SK-N-DZ (cell line): ENCODE measurements at regions not wholly inside any gene's neighbourhood (a gene's known extent, or its start where the extent isn't known, plus 50 kb on each side); places are given as distances from the start of the nearest gene placed in this dataset.
"Not testable (repeated sequence)": the region's sequence is repeated elsewhere in the genome, so short reads cannot be mapped to it uniquely, and the experiment has no call there.

Source experiments
- DNase-seq: peaks from one replicate; pipeline ENCODE4 v3.0.0-alpha.2; 2015; ENCODE audit warnings: low spot score

DNA sequence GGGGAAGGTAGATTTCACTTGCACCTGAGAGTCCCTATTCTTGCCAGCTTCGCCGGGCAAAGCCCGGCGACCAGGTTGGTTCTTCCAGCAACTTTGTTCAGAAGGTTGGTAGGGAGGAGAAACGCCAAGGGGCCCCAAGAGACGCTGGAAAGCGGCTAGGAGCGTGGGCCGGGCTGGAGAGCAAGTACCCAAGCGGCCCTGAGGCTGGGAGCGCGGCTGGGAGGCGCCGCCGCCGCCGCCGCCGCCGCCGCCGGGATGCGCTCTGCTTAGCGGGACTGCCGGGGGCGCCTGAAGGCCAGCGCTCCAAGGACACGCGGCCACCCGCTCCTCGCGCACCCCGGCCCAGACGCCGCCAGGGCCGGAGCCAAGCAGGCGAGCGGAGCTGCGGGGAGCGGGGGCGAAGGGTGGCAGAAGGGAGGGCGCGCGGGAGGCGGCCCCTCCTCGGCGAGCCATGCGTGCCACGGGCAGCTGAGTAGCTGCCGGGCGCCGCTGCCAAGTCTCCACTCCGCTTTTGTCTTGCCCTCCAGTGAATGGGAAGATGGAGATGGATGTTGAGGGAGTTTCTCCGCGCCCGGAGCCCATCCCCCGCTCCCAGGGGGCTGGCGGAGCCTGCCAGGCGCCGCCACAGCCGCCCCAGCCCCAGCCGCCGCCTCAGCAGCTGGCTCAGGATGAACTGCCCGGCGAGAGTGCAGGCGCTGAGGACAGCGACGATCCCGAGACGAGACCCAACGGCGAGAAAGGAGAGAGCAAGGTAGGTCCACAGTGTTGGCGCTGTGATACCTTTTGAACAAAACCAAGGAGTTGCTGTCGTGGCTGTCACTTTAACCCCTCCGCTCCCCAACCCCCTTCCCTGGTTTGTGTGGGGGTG lies 227.4 kb upstream of the AZI2 start:
- peak; percentile 79 for DNase-seq

DNA sequence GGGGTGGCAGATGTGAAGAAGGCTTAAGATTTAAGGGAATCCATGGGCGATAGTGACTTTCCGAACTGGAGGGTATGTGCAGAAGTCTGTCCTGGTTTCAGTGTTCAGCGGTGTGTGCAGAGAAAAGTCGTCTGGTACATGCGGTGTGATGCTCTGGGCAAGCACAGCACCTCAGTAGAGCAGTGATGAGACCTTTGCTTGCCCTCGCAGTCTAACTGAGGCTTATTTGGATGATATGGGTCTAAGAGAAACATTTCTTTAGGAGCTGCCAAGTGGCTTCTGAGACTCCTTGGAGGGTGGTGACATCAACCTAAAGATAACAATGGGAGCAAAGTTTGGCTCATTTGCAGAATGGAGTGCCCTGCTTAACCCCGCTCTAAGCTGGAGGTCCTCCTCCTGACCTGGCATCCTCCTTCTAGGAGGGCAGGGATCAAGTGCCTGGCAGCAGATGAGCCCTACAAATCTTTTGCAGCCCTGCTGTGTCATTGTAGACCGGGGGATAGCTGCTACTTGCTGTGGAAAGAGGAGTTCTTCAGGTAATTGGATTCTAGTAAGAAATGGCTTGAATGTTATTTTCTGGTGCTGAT lies 228.1 kb upstream of the AZI2 start:
- peak; percentile 60 for DNase-seq

DNA sequence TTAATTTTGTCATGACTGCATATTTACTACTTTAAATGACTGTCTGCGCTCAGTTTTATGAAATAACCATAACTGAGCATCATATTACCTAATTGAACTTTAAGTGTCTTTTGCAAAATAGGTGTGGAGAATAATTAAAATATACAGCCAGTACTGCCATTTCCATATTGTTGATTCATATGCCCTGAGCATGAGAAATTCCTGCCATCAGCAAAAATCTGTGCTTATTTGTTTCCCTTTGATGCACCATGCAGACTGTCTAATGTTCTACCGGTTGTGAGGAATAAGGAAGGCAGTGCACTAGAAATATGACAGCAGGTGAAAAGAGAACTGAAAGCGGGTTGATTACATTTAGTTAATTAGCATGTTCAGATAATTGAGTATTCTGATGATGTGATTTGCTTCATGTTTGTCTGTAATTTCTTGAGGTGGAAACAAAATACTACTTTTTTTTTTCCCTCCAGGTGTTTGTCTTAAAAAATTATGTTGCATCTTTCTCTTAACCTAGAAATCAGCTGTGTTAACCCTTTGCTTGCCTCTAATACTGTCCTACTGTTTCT lies 229.4 kb upstream of the AZI2 start:
- peak; percentile 22 for DNase-seq

GRCh38 chr3:28586325-28586724 lies 237.7 kb upstream of the AZI2 start:
- DNase-seq = no peak

DNA sequence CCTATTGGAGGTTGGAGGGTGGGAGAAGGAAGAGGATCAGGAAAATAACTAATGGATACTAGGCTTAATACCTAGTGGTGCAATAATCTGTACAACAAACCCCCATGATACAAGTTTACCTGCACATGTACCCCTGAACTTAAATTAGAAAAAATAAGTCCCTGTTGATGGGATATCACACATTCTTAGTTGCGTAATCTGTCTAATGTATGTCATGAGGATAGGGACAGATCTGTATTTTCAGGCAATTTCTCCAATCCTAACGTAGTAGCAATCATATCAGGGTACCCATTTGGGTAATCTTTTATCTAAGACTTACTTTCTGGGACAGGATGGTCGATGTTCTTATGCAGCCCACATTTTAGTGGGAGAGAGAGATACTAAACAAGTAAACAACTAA lies 239.1 kb upstream of the AZI2 start:
- DNase-seq = no peak

GRCh38 chr3:28590216-28590615 lies 241.6 kb upstream of the AZI2 start:
- no peak for DNase-seq

DNA sequence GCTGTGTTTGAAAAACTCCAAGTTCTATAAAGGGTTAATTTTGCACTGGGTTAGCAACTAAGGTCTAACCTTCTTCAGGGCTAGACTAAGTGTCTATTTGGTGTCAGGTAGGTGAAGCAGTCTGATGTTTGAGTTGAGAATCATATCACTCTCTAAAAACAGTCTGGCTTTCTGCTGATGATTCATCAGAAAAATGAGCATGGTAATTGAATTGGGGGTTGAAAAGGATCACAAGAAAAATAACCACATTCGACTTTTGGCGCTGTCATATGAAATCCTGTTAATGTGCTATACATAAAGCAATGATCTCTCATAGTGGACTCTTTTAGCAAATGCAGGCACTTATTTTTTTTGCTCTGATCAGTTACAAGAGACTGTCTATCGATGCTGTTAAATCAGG lies 242.2 kb upstream of the AZI2 start:
- DNase-seq = peak; percentile 88

DNA sequence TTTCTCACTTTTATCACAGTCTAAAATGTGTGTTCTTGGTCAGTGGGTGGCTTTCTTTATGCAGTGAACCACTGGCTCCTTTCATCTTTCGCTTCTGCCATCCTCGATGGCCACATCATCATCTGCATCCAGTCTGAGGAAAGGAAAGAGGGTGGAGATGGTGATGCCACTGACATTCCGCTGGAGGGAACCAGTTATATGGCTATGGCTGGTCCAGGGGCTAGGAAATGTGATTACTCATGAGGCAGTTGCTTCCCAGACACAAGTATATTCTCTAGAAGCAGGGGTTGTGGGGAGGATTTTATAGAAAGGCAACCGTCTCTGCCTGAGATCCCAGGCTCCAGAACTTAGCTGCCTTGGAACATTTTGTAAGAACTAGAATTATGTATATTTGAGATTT lies 246.7 kb upstream of the AZI2 start:
- DNase-seq = peak; percentile 74

GRCh38 chr3:28597452-28597851 lies 248.8 kb upstream of the AZI2 start:
- DNase-seq = no peak

GRCh38 chr3:28598165-28598564 lies 249.5 kb upstream of the AZI2 start:
- no peak for DNase-seq

DNA sequence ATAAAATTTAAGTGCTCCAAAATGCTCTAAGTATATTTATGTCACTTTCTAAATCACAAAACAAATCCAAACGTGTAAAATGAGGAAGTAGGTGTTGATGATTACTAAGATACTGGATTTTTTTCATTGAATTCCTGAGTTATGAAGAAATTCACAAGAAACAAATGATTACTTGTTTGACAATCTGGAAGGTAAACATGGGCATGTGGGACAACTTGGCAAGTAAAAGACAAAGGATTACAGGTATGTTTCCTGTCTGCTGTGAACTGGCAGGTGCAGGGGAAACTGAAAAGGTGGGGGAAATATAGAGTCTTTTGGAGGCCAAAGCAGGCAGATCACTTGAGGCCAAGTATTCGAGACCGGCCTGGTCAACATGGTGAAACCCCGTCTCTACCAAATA lies 252.7 kb upstream of the AZI2 start:
- no peak for DNase-seq

DNA sequence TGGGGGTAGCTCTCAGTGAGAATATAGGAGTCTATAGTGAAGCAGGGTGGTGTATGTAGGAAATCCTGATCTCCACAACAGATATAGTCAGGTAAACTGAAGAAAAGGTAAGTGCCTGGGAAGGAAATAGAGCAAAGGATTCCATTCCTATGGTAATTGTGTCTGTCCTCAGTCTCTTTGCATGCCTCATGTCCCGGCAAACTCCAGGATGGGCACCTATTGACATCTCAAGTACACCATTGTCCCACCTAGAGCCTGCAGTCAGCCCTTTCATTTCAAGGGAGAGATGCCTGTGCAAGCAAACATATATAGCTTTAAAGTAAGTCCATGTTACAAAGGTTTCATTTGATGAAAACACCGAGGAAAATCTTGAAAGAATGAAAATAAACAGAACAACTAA lies 257.7 kb upstream of the AZI2 start:
- no peak for DNase-seq

- no peak for DNase-seq
Observed at GRCh38 chr3:28612232-28612631, 263.6 kb upstream of the AZI2 start.

DNA sequence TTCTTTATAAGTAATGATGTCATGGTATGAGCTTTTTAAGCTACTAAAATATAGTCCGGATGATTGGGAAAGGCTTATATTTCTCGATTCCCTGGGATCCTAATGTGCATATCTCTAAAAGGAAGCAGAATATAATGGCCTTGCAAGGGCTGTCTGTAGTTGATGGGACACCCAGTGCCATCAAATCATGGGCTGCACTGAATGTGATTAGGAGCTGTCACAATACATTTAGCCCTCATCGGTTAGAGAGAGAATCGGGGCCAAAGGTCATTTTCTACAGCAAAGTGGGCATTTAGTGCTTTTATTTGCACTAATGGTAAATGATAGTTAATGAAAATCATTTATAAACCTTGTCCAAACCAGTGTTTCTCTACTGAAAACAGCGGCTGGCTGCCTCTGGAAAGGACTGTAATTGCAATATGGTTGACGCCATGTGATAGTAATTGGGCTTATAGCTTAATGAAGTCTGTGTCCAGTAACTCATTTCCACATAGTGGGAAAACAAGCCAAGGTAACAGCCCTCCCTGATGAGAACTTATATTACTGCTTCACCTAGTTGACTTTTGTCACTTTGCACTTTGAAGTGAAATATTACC lies 265.0 kb upstream of the AZI2 start:
- peak; percentile 42 for DNase-seq

- no peak for DNase-seq
Observed at GRCh38 chr3:28615071-28615470, 266.4 kb upstream of the AZI2 start.

DNA sequence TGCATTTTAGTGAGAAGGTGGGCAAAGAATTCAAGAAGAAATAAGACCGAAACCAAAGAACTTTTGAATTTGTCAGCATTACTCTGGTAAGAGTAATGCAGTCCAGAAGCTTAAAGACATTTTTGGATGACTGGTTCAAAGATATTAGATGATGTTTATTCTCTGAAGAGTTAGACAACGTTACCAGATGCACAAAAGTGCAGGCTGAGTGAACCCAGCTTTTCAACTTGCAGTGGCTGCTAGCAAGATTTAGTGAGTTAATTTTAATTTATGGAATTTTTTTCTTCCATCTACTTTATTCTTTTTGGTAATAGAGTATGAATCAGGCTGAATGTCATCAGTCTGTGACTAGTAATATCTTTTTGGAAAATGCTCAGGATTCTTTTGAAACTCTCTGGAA lies 267.3 kb upstream of the AZI2 start:
- DNase-seq = no peak

DNA sequence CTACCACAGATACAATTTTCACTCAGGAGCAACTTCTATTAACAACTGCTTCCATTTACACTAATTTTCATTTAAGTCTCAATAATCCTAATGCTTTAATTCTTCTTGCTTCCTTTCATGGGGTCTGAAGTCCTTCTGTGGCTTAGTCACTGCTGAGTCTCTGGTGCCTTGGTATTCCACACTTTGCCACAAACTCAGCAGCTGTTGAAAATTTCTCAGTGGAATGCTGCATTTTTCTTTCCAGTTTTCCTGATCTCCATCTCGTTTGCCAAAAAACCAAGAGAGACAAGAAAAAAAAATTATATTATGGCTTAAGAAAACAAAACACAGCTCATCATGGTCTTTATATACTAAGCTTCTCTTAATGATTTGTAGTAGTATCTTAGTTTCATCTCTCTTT lies 269.2 kb upstream of the AZI2 start:
- no peak for DNase-seq

DNA sequence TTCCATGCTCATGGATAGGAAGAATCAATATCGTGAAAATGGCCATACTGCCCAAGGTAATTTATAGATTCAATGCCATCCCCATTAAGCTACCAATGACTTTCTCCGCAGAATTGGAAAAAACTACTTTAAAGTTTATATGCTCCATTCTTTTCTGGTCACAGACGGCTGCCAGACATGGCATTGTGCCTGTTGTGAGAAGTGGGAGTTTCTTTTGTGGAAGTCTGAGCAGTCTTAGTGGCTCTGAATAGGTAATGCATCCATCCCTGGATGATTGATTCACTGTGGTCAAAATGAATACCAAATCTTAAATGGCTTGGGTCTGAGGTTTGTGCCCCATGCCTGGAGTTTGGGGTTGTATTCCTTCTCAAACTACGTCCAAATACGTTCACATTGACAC lies 274.5 kb upstream of the AZI2 start:
- DNase-seq = no peak

GRCh38 chr3:28624084-28624483 lies 275.5 kb upstream of the AZI2 start:
- no peak for DNase-seq

DNA sequence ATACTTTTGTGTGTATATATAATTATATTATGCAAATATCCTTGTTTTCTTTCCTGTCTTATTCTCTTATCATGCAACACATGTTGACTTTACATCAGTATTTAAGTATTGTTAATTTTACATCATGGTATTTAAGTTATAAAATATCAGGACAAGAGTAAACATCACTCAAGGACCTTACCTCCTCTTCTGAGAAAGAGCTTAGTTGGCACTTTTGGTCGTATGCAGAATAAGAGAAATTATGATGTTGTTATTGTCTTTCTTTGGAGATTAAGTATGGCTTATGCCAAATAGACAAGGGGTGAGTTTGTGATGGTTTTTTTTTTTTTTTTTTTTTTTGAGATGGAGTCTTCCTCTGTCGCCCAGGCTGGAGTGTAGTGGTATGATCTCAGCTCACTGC lies 279.2 kb upstream of the AZI2 start:
- DNase-seq = not testable (repeated sequence)

DNA sequence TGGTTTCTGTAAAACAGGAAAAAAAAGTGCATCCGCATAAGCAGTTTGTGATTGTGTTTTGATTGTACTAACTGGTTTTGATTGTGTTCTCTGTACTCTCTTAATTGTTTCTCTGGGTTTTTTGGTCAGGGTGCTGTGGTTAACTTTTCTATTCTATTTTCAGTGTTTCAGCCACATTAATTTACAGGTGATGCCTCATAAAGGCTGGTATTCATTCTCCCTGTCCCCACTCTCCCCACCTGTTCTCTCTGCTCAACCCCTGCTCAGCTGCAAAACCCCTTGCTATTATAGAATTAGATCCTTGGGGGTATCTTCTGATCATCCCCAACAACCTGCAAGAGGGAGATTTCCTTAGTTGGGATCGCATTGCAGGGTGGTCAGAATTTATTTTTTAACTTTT lies 285.4 kb upstream of the AZI2 start:
- DNase-seq = no peak

- DNase-seq = no peak
Observed at GRCh38 chr3:28637742-28638141, 289.1 kb upstream of the AZI2 start.

DNA sequence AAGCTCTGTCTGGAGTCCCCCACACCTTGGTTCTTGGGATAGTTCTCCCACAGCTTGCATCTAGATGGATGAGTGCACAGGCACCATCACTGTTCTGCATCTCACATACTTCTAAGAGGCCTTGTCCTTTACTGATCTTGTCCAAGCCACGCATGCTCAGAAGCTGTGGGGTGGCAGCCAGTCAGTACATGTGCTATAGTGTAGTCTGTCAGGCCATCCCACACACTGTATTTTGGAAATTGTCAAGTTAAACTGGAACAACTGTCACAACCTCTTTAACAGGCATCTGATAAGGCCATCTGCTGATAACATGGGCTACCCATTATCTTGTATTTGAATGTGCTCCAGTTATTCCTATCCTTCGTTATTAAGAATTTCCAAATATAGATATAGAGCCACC lies 296.5 kb upstream of the AZI2 start:
- peak; percentile 52 for DNase-seq
